BE2C (cell line): ENCODE measurements at regions not wholly inside any gene's neighbourhood (a gene's known extent, or its start where the extent isn't known, plus 50 kb on each side); places are given as distances from the start of the nearest gene placed in this dataset.
"Not testable (repeated sequence)": the region's sequence is repeated elsewhere in the genome, so short reads cannot be mapped to it uniquely, and the experiment has no call there.

Experiments used
- DNase-seq: peaks from one replicate; pipeline ENCODE4 v3.0.0-alpha.2; 2020
- H3K27me3 ChIP-seq: fragments of 250-450 bp; sonication (Bioruptor Pico); 2 replicates; pipeline ENCODE4 v1.5.1; 2020; ENCODE audit warnings: mild to moderate bottlenecking
- H3K36me3 ChIP-seq: fragments of 250-450 bp; sonication (Bioruptor Pico); 2 replicates; pipeline ENCODE4 v1.5.1; 2020; ENCODE audit warnings: mild to moderate bottlenecking
- H3K4me1 ChIP-seq: fragments of 250-450 bp; sonication (Bioruptor Pico); 2 replicates; pipeline ENCODE4 v1.5.1; 2020
- H3K4me3 ChIP-seq: 2 replicates; pipeline ENCODE4 v1.5.1; 2011; ENCODE audit warnings: low read depth, low read length
- H3K9me3 ChIP-seq: fragments of 250-450 bp; sonication (Bioruptor Pico); 2 replicates; pipeline ENCODE4 v1.5.1; 2020
- TF ChIP-seq, protein P1 (sequence below): IDR thresholded peaks from 2 replicates; pipeline ENCODE4 v1.5.1; 2012; ENCODE audit warnings: mild to moderate bottlenecking, low read depth, low read length

DNA sequence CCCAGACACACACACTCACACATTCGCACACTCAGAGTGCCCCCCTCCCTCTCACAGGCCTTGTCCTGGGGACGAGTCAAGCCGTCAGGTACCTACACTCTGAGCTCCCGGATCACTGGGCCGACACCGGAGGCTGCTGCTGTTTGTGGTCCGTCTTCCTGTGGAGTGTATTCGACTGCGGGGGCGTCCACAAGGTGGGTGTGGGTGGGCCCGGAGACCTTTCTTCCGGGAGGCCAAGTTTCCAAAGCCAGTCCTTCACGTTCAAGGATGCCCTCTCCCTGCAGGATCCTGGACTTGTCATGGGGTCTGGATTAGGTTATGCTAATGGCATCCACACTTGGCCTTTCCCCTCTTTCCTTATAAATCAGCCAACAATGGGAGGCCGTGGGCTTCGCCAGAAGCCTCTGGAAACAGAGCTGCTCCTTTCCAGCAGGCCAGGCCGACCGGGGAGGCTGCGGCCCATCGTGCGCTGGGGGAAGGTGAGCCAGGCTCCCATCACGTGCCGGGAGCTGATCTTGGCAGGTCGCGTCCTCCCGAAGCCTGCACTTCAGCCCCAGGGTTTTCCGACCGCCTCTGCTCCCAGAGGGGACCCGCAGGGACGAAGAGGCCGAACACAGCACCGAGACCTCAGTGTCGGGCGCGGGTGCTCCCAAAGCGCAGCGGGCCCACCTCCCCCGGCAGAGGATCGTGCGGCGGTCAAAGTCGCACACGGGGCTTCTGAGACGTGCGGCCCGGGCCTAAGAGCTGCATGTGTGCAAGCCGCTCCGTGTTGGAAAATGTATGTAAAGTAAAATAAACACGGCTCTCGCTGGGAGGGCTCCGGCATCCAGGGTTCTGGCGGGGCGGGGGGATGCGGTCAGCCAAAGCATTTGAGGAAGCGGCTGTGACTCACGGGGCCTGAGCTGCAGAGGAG lies 196.5 kb upstream of the ZNF469 start:
- not testable (repeated sequence) for DNase-seq, H3K27me3 ChIP-seq, H3K4me3 ChIP-seq, H3K9me3 ChIP-seq, H3K4me1 ChIP-seq, H3K36me3 ChIP-seq

DNA sequence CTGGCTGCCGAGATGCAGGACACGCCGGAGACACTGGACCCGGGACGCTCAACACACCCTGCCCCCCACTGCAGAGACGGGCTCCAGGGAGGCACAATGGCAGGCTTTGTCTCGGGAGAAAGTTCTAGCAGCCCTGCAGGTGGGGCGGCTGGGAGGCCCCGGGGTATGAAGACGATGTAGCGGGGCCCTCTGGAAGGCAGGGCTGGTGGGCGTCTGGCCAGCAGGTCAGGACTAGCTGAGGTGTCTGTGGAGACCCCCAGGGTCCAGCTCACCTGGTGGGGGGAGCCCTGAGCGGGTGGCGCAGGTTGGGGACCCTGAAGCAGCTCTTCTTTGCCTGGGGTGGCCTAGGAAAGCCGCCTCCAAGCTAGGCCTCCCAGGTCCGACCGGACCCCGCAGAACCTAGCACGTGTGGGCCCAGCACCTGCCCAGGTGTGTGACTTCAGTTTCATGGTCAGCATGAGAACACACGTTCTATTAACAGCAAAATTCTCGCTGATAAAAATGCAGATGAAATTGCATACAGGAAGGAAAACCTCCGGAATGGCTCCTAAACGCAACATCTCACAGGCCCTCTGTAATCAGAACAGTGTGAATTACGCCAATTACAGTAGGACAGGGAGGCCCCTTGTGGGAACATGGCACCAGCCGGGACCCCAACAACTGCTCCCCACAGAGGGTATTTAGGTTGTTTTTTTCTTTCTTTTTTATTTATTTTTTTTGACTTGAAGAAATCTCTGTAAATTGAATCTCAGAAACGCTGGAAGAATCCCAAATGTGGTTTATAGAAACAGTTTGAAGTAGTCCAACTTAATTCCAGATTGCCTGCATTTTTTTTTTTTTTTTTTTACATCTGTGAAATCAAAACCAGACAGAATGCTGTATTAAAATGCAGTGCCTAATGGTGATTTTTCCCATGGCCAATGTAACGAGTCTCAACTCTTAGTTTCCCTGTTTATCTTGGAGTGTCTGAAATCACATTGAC lies 195.6 kb upstream of the ZNF469 start:
- not testable (repeated sequence) for H3K4me3 ChIP-seq, H3K9me3 ChIP-seq, H3K27me3 ChIP-seq, H3K36me3 ChIP-seq, DNase-seq, H3K4me1 ChIP-seq

DNA sequence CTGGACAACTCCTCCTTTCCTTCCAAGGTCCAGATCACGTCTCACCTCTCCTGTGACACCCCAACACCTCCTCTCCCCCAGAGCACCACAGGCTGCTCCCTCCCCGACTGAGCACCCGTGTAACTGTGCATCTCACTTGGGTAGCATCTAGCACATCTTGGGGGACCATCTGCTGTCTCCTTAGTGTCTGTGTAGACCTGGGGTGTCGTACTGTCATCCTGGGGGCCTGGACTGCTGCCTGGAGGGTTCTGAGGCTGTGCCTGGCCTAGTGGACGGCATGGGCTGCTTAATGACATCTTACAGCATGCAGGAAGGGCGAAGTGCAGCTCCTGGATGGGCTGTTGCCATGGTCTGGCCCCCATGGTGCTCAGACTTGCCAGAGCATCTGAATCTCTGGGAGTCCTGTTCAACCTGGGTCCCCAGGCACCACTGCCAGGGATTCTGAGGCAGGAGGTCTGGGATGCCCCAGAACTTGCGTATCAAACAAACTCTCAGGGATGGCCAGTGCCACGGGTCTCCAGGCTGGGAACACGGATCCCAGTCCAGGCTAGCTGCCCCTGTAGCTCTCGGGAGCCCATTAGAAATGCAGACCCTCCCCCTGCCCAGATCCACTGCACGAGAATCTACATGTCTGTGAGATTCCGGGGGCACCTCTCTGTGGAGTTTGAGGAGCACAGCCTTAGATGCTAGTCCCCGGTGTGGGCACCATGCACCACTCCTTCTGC lies 194.4 kb upstream of the ZNF469 start:
- not testable (repeated sequence) for DNase-seq, H3K9me3 ChIP-seq, H3K27me3 ChIP-seq, H3K36me3 ChIP-seq, H3K4me1 ChIP-seq, H3K4me3 ChIP-seq

DNA sequence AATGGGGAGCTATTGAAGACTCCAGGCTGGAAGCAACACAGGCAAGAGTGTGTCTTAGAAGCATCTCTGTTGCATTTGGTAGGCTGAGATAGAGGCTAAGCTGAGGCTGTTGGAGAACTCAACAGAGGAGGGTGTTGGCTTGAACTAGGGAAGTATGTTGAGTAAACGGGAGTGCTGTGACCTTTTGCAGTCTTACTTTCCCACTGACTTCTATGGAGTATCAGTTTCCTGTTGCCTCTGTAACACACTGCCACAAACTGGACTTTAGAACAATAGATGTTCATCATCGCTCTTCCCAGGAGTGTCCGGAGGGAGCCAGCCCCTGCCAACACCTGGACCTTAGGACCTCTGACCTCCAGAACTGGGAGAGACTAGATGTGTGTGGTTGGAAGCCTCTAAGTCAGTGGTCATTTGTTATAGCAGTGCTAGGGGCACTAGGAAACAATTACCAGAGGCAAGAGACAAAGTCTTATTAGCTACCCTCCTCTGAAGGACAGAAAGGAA lies 192.1 kb upstream of the ZNF469 start:
- H3K9me3 ChIP-seq, H3K36me3 ChIP-seq, H3K4me3 ChIP-seq, H3K27me3 ChIP-seq, DNase-seq: not testable (repeated sequence)
- peaks cover 10% of the 10 kb centered on the region for H3K4me1 ChIP-seq

DNA sequence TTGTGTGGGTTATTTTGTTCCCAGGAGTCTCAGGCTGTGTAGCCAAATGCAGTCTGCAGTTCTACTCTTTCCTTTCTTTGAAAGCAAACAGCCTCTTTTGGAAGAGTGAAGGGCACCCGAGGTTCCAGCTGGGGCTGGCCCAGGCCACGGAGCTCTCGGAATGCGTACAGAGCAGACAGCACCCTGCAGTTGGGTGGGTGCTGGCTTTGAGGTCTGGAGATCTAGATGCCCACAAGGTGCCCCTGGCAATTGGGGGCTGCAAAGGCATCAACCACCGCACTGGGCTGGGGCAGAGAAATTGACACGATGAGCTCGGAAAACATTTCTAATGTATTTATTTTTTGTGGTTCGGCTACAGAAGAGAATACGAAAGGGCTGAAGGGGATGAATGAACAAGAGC lies 191.6 kb upstream of the ZNF469 start:
- H3K27me3 ChIP-seq, H3K9me3 ChIP-seq, DNase-seq, H3K4me3 ChIP-seq, H3K36me3 ChIP-seq: not testable (repeated sequence)
- H3K4me1 ChIP-seq, result peaks cover 10% of the 10 kb centered on the region

DNA sequence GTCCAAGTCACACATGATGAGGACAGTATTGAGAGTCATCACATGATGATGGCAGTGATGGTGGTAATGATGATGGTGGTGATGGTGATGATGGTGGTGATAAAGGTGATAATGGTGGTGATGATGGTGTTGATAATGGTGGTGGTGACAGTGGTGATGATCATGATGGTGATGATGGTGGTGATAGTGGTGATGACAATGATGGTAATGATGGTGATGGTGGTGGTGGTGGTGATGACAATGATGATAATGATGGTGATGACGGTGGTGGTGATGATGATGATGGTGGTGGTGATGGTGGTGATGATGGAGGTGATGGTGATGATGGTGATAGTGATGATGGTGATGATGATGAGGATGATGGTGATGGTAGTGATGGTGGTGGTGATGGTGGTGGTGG lies 190.2 kb upstream of the ZNF469 start:
- no peaks in the 10 kb centered on the region for H3K27me3 ChIP-seq
- no peaks in the 10 kb centered on the region for H3K9me3 ChIP-seq
- TF ChIP-seq, protein P1, sequence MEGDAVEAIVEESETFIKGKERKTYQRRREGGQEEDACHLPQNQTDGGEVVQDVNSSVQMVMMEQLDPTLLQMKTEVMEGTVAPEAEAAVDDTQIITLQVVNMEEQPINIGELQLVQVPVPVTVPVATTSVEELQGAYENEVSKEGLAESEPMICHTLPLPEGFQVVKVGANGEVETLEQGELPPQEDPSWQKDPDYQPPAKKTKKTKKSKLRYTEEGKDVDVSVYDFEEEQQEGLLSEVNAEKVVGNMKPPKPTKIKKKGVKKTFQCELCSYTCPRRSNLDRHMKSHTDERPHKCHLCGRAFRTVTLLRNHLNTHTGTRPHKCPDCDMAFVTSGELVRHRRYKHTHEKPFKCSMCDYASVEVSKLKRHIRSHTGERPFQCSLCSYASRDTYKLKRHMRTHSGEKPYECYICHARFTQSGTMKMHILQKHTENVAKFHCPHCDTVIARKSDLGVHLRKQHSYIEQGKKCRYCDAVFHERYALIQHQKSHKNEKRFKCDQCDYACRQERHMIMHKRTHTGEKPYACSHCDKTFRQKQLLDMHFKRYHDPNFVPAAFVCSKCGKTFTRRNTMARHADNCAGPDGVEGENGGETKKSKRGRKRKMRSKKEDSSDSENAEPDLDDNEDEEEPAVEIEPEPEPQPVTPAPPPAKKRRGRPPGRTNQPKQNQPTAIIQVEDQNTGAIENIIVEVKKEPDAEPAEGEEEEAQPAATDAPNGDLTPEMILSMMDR, result no peak

DNA sequence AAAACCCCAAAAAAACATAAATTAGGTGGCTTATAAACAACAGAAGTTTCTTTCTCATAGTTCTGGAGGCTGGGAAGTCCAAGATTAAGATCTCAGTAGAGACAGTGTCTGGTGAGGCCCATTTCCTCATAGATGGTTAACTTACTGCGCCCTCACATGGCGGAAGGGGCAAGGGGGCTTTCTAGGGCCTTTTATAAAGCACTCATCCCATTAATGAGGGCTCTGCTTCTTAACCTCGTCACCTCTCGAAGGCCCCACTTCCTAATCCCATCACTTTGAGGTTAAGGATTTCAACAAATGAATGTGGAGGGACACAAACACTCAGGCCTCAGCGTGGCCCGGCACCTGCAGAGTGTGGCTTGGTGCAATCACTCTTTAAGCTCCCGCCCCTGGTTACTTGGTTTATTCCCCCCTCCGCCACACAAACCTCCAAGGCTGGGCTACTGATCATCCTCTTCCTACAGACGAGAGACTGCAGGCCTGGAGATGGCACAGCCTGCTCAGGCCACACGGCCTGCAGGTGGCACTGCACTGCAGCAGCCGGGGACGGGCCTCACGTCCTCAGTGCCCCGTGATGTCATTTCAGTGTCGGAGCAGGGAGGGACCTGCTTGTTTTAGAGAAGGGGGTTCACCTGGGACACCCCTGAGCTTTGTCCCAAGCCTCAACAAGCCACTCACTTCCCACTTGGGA lies 188.9 kb upstream of the ZNF469 start:
- peak overlapping the region; percentile 41 for H3K4me3 ChIP-seq
- H3K9me3 ChIP-seq, H3K36me3 ChIP-seq, H3K27me3 ChIP-seq: not testable (repeated sequence)
- DNase-seq, result peak; percentile 80
- peaks cover 10% of the 10 kb centered on the region for H3K4me1 ChIP-seq
- TF ChIP-seq, protein P1, result peak; percentile 64

More for the DNA sequence above, 190.2 kb upstream of the ZNF469 start:
- Histone ChIP-seq H3K36me3 (no peaks in the 10 kb centered on the region), H3K4me3 (no peak overlapping the region), H3K4me1 (peaks cover 10% of the 10 kb centered on the region)
- DNase-seq, result no peak
